ENCODE measurements at regions not wholly inside any gene's neighbourhood (a gene's known extent, or its start where the extent isn't known, plus 50 kb on each side); places are given as distances from the start of the nearest gene placed in this dataset.
"Not testable (repeated sequence)": the region's sequence is repeated elsewhere in the genome, so short reads cannot be mapped to it uniquely, and the experiment has no call there.

DNA sequence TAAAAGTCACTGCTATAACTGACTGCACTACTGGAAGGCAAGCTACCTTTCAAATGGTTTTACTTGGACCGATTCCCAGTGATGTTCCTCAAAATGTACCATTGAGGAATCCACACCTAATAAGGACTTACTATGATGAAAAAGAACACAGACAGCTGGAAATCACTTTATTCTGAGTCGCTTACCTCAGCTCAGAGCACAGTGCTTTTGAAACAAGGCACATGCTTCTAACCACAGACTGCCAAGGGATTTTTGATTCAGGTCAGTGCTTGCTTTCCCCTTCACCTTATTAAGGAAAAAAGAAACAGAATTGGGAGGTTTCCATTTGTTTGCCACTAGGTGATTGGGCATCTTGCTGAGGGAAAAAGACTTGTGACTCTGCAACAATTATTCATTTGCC is 707.5 kb upstream of the FSHR start:
- no peak for DNase-seq (ENCODE audit: low spot score)

DNA sequence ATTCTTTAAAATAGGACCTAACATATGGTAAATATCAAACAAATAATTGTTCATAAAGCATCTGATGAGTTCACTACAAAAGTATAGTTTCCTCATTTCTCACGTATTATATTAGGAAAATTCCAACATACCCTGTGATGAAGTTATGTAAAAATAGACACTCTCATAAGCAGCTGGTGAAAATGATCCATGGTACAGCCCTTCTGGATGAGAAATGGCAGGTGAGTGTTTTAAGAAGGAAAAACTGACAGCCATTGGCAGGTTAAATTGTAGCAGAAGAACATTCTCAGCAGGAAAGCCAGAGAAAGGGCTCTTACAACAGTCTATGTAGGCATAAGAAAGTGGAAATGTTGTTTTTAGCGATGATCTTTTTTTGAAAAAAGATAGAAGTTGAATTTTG is 706.5 kb upstream of the FSHR start:
- no peak for DNase-seq (ENCODE audit: low spot score)

DNA sequence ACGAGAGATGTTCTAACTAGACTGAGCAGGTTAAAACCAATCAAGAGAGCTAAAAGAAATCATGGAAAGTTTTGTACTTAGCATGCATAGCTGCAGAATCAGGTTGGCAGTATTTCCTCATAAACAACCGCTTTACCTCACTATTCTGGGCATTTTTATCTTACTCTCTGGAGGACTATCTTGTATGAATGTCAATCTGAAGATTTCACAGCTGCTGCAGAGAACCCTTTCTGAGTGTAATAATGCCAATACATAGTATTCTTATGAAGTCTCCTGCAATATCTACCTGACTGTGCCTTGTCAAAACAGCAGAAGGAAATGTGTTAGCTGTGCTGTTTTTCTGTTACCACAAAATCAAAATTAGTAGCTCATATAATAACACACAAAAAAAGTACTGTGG is 705.9 kb upstream of the FSHR start:
- DNase-seq (ENCODE audit: low spot score): no peak

DNA sequence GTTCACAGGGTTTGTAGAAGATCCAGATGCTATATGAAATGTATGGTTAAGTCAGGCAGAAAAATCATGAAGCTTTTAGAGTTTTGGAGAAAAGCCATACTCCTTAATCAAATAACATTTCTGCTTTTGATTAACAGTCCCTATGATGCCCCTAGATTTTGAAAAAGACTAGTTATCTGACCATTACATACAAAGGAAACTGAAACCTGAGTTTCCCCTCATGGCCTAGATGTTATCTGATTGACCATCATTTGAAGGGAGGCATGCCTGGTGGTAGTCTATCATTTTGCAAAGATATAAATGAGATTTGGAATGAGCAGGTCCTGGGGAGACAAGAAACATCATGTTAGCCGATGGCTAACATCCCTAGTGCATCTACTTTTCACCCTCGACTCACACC is 704.3 kb upstream of the FSHR start:
- DNase-seq (ENCODE audit: low spot score): no peak

DNA sequence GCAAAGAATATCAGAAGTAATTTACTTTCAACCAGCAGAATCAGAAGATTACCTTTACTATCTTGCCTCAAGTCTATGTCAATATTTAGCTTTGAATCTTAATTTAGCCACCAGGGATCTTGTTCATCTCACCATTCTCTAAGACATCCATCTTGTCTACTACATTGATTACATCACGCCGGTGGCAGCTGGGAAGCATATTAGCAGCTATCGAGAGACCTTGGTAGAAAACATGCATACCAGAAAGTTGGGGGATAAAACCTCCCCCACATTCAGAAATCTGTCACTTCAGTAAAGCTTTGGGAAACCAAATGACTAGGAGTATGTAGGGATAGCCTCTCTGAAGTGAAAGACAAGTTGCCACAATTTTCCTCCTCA is 703.8 kb upstream of the FSHR start:
- DNase-seq (ENCODE audit: low spot score): no peak

DNA sequence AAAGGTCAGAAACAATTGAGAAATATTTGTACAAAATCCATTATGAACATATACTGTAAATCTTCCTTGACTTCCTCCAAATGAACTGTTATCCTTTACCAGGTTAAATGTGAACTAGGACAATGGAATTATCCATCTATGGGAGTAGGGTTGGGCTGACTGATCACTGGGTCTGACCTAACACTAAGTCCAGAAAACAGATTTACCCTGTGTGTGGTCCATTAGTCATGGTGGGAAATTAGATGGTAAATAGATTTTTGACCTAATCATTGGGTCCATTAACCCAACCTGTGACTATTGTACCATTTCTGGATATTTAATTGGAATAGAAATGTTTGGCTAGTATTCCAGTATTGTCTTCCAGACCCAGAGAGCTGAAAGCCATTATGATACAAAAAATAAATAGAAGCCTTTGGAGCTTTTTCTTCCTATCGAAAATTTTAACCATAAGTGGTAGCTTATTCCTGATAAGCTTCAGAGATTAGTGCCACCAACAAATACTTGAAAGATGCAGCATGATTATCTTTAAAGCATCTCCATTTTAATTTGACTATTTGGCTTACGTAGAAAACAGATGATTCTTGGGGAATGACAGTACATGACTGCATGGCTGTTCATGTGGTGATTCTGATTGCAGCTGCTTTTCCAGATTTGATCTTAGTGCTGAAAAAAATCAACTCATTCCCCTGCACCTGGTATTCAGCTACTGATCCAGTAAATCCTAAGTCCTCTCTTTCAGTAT is 703.2 kb upstream of the FSHR start:
- DNase-seq (ENCODE audit: low spot score): no peak

DNA sequence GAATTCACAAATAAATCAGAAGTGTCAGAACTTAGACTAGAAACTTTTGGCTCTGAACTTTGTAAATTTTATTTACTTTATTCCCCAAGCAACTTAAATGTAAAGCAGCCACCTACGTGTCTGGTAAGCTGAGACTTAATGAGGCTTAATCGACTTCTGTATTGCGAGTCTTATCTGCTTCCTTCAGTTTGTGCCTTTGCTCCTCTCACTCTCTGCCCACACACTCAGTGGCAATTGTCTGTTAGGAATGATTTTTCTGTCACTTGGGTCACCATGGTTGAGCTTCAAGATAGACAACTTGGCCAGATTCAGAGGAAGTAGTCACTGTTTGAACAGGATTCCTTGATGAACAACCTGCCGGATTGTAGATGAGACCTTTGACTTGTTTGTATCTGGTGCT is 691.4 kb upstream of the FSHR start:
- no peak for DNase-seq (ENCODE audit: low spot score)

DNA sequence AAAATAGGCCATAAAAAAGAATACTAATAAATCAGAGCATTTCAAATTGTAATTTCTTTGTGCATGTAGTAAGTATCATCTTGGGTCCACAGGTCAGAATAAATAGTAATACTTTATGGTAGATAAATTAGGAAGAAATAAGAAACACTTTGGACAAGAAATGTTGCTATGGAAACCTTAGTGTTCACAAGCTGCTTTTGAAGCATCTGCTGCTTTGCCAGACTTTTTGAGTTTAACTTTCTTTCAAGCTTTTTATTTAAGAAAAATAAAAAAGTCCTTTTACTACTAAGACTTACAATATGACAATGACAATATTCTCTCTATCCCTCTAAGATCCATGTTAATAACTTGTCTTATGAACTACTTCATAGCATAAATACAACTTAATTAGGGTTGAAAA is 690.7 kb upstream of the FSHR start:
- DNase-seq (ENCODE audit: low spot score): no peak

DNA sequence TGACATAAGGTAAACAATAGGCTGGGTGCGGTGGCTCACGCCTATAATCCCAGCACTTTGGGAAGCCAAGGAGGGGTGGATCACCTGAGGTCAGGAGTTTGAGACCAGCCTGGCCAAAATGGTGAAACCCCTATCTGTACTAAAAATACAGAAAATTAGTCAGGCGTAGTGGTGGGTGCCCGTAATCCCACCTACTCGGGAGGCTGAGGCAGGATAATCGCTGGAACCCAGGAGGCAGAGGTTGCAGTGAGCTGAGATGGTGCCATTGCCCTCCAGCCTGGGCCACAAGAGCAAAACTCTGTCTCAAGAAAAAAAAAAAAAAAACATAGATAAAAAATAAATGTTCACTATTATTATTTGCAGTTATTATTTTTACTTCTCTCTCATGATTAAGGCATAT is 689.8 kb upstream of the FSHR start:
- not testable (repeated sequence) for DNase-seq (ENCODE audit: low spot score)

DNA sequence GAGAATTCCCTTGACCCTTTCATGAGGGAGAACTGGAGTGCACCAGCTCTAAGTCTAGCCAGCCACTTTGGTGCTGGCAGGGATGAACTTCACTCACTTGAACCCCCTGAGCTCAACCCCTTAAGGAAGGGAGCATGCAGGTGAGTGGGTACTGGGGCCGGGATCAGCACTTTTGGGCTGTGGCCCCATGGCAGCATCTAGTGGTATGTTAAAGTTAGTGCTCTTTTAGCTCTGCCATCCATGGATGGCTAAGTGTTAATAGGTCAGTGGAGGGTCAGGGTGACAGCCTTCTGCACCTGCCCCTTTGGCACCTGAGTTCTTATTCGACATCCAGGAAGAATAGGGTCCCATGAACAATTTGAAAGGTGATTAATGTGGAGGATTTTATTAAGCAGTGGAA is 689.0 kb upstream of the FSHR start:
- no peak for DNase-seq (ENCODE audit: low spot score)

DNA sequence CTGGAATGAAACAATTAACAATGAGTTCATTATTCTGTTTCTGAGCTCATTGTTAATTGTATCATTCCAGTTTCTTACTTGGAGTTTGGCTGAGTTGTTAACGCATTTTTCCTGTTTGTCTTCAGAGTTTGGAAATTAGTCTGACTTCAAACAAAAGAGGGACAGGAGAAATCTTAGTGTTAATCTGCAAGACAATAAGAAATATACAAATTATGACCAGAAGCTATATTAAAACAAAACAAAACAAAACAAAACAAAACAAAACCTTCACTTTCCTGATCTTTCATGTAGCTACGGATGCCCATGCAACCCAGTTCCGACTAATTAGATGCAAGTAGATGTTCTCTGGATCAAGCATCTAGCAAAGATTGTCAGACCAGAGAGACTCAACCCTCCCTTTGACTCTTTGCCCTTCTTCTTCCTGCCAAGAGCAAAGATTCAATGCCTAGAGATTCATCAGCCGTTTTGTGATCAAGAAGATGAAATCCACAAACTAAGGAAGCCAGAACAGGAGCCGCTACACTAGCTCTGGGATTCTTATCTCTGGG is 686.2 kb upstream of the FSHR start:
- DNase-seq (ENCODE audit: low spot score): no peak

DNA sequence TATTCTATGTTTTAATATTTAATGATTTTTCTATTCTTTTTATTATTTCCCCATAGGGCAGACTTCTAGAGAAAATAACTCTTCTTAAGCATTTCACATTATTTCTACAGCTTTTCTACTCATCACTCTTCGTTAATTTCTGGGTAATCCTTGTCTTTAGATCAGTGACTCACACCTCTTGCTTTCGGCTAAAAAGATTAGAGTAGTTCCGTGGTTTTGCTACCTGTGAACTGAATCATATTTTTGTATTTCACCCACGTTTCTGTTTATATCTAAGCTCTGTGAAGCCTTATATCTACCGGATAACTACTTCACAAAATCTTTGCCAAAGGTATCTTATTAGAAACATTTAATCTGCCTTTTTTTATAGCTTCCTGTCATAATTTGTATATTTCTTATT is 685.5 kb upstream of the FSHR start:
- DNase-seq (ENCODE audit: low spot score): no peak

DNA sequence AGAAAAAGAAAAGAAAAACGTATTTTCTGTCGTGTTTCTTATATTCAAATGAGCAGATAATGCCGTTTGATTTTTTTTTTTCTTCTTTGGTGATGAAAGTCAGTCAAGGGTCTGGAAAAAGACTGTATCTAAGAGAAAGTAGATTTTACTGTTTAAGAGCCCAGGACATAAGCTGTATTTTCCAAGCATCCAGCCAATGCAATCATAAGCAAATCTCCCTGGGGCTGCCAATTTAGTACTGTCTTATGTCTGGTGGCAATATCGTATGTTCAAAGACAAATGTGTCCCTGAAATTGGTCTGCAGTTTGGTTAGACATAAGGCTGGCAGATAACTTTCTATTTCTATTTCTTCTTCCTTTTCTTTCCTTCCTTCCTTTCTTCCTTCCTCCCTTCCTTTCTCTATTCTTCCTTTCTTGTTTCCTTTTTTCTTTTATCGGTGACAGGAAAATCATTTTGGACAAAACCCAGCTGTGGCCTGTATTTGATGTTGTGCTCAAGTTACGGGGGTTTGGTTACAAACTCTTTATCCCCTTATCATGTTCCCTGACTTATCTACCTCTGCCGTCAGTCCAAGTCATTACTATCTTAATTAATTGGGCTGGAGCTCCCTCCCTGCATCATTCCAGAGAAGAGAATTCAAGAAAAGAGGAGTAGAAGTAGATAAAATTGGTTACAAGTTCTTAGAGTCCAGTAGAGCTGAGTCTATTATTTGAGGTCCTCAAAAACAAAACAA is 683.4 kb upstream of the FSHR start:
- DNase-seq (ENCODE audit: low spot score): no peak

DNA sequence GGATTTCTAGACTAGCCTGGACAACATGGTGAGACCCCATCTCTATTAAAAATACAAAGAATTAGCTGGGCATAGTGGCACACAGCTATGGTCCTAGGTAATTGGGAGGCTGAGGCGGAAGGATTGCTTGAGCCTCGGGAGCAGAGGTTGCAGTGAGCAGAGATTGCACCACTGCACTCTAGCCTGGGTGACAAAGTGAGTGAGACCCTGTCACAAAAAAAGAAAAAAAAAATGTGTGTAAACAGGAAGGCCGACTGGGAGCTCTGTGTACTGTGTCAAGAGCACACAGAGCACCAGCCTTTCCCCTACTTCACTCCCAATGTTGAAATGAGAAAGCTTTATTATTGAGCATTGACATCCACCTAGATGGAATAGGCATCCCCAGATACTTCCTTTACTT is 681.7 kb upstream of the FSHR start:
- DNase-seq (ENCODE audit: low spot score): no peak

DNA sequence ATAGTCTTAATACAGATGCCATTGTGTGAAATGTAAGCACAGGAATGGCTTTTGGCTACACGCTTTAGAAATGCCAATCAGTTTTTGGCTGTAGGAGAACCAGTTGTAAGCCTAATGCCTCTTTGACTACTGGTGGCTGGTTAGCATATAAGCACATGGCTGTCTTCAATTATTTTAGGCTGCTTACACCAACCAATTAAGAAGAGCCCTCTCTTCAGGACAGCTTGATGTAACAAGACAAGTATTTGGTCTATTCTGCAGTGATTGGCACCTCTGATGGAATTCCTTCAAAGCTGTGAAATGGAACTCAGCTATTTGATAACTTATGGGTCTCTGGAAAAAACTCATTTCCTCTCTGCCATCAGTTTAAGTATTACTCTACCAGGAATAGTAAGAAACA is 680.1 kb upstream of the FSHR start:
- no peak for DNase-seq (ENCODE audit: low spot score)

DNA sequence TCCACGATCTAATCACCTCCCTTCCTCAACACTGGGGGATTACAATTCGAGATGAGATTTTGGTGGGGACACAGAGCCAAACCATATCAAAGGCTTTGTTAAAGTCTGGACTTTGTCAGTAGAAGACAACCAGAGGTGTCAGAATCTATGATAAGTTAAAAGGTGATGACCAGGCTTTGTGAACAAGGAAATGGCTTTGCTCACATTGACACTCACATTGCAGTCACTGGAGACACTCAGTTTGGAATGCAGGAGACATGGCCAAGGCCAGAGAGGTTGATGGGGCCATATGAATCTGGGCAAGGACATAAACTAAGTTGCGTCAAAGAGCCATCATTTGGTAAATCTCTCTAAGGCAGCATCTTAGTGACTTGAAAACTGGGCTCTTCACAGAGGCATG is 678.2 kb upstream of the FSHR start:
- DNase-seq (ENCODE audit: low spot score): no peak

DNA sequence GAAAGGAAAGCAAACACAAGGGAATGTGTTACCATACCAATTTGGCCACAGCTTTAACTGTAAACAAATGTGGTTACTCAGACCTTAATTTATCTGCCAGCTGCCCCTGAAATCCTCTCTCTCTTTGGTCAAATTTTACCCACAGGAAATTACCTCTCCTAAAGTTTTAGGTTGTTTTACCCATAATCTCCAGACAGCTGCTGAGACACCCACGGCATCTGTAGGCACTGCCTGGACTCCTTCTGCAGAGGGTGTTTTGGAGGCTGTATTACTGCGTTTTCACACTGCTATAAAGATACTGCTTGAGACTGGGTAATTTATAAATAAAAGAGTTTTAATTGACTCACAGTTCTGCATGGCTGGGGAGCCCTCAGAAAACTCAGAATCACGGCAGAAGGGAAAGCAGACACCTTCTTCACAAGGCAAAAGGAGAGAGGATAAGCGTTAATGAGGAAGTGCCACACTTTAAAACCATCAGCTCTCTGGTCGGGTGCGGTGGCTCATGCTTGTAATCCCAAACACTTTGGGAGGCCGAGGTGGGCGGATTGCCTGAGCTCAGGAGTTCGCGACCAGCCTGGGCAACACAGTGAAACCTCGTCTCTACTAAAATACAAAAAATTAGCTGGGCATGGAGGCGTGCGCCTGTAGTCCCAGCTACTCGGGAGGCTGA is 677.5 kb upstream of the FSHR start:
- no peak for DNase-seq (ENCODE audit: low spot score)

DNA sequence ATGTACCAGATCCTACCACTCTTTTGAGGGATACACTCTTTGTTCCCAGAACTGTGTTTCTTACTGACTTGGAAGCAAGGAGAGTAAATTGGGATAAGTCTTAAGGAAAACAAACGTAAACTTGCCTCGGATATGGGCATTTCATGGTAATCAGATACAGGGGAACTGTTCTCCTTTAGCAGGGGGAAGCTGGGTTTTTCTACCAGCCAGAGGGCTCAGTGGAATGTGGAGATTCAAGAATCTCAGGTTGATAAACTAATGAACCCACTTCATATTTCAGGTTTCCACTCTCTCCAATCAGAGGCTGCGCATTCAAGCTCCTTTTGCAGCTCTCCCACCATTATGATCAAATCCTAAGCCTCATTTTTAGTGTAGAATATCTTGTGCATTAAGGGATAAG is 676.5 kb upstream of the FSHR start:
- no peak for DNase-seq (ENCODE audit: low spot score)

DNA sequence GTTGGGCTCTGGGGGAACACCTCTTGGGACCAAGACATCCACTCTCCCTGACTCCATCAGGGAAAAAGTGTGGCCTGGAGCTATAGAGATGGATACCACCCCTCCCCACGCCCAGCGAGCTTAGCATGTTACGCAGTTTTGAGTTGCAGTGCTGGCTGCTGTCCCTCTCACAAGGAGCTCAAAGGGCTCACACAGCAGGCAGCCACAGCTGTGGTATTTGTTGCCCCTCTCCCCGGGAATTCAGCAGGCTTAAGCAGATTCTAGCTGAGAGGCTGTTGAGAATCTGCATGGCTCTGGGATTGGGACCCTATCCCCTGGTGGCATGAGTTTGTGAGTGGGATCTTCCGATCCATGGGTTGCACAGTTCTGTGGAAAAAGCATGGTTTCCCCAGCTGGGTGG is 673.1 kb upstream of the FSHR start:
- DNase-seq (ENCODE audit: low spot score): no peak

DNA sequence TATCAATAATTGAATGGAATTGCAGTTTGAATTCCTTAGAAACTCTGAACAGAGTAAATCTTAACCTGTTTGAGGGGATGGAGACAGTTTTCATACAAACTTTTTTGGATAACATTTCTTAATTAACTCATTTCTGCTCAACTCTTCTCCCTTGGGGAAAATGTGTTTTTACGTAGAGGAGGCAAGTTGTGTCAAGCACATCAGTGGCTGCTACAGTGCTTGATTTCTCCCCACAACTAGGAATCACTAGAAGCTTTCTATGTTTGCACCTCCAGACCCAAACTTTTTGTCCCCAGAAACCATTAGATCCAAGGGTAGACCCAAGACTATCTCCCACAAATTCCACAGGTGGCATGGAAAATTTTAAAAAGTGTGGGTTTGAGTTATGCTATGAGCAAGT is 658.9 kb upstream of the FSHR start:
- no peak for DNase-seq (ENCODE audit: low spot score)

DNA sequence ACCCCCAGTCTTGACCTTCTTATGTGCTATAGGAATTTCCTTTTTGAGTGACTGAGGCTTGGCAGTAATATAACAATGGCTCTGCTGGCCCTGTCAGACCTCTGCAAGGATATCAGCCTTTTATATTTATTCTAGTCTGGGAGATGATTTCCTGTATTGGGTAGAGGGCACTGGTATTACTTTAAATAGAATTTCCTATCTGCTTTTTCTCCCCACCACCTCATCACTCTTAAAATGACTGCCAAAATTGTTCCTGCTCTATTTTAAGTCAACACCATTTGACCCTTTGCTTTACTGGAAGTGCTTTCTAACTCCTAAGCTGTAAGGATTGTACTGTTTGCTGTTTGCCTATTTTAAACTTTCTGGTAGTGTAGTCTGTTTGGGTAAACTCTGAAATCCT is 658.4 kb upstream of the FSHR start:
- peak; percentile 1 for DNase-seq (ENCODE audit: low spot score)

DNA sequence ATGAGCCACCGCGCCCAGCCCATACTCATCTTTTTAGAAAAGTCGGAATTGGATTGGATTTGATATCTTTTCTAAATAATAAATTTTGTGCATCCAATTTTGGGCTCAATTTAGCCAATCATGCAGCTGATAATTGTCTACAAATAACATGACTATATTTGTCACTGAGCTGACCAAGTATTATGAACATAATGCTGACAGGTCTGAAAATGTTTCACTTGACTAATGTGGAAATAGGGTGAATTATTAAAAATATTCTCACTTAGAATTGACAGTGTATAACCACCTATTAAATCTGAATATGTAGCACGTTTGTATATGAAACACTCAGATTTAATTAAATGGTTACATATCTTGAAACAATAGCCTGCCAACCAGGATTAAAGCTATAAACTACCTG is 657.2 kb upstream of the FSHR start:
- DNase-seq (ENCODE audit: low spot score): no peak

DNA sequence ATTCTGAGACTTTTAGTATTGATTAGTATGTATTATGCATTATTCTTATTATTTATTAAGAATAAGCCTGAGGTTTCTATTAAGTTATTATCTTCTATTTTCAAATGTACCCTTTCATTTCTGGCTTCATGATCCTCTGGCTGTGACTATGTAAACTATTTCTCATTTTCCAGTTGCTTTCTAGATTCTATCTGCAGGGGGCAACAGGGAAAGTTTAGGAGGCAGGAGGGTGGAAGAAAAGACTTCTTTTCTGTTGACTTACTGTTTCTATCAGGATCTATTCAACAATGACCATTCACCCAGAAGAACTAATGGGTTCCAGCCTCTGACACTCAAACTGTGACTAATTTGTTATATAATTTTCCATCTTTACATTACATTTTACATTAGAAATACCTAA is 653.4 kb upstream of the FSHR start:
- DNase-seq (ENCODE audit: low spot score): no peak
